H1 (cell line): ENCODE measurements at regions not wholly inside any gene's neighbourhood (a gene's known extent, or its start where the extent isn't known, plus 50 kb on each side); places are given as distances from the start of the nearest gene placed in this dataset.

ENCODE experiments used
- CTCF ChIA-PET: fragments of 300-600 bp; sonication (Branson Sonifier 250); formaldehyde crosslinking; loops from one replicate; lab custom pipeline; 2021; ENCODE audit not compliant: partially characterized antibody; lab: Charles Lee
- POLR2A ChIA-PET: fragments of 300-600 bp; sonication (Branson Sonifier 250); formaldehyde crosslinking; loops from one replicate; lab custom pipeline; 2021; ENCODE audit warnings: inconsistent platforms; ENCODE audit not compliant: partially characterized antibody; lab: Charles Lee
- DNase-seq, 2 experiments: peaks; one replicate each; pipeline versions ENCODE4 v3.0.0 to v3.0.0-alpha.2; 2010 to 2022; ENCODE audit warnings: low spot score in 2 of 2, low read depth in 1 of 2, mixed read lengths in 1 of 2
- FAIRE-seq: peaks from 2 replicates; lab custom pipeline; 2011; peaks lifted over from hg19 to GRCh38; lab: Jason Lieb, UNC
- H2AFZ ChIP-seq: 2 replicates; pipeline ENCODE4 v1.8.1; 2012; ENCODE audit warnings: low read length, inconsistent platforms
- H2AK5ac ChIP-seq: 2 replicates; pipeline ENCODE4 v1.6.1; 2013; ENCODE audit warnings: low read depth, low read length
- H2BK120ac ChIP-seq: replicated peaks from 2 replicates; pipeline ENCODE3; 2013; ENCODE audit warnings: low read depth, low read length, inconsistent platforms
- H2BK12ac ChIP-seq: 2 replicates; pipeline ENCODE4 v1.6.1; 2013; ENCODE audit warnings: low read depth, low read length
- H2BK15ac ChIP-seq: 2 replicates; pipeline ENCODE4 v1.6.1; 2013; ENCODE audit warnings: low read length
- H2BK20ac ChIP-seq: 2 replicates; pipeline ENCODE4 v1.6.1; 2013; ENCODE audit warnings: low read length
- H2BK5ac ChIP-seq: 2 replicates; pipeline ENCODE4 v1.6.1; 2013; ENCODE audit warnings: low read depth, low read length
- H3K14ac ChIP-seq: 2 replicates; pipeline ENCODE4 v1.6.1; 2013; ENCODE audit warnings: inconsistent platforms; ENCODE audit not compliant: insufficient read length
- H3K18ac ChIP-seq: 2 replicates; pipeline ENCODE4 v1.6.1; 2013; ENCODE audit warnings: low read length; ENCODE audit errors: extremely low read depth
- H3K23ac ChIP-seq: 2 replicates; pipeline ENCODE4 v1.6.1; 2013; ENCODE audit warnings: inconsistent platforms; ENCODE audit not compliant: insufficient read length
- H3K23me2 ChIP-seq: 2 replicates; pipeline ENCODE4 v1.6.1; 2013; ENCODE audit warnings: low read depth, low read length
- H3K27ac ChIP-seq: 2 replicates; pipeline ENCODE4 v1.6.1; 2011; ENCODE audit warnings: low read depth, low read length, inconsistent platforms
- H3K27me3 ChIP-seq, 4 experiments: replicated peaks in 1 of 4; 1 replicate in 1 of 4; 2 replicates in 3 of 4; pipeline versions ENCODE4 v1.6.1 to v1.8.1; 2011 to 2013; ENCODE audit warnings: low read length in 3 of 4, mild to moderate bottlenecking in 3 of 4, inconsistent platforms in 2 of 4, mixed read lengths in 2 of 4, moderate library complexity in 1 of 4; ENCODE audit not compliant: control insufficient read depth in 3 of 4, insufficient read depth in 3 of 4; ENCODE audit errors: extremely low read depth in 1 of 4
- H3K36me3 ChIP-seq, 4 experiments: 2 replicates each; pipeline versions ENCODE4 v1.6.1 to v1.8.1; 2011 to 2013; ENCODE audit warnings: mild to moderate bottlenecking in 4 of 4, low read length in 3 of 4, moderate library complexity in 2 of 4, control low read depth in 1 of 4, inconsistent platforms in 1 of 4; ENCODE audit not compliant: insufficient read depth in 4 of 4, control insufficient read depth in 2 of 4
- H3K4ac ChIP-seq: replicated peaks from 2 replicates; pipeline ENCODE3; 2013; ENCODE audit warnings: low read length, low read depth, mixed read lengths, inconsistent platforms; ENCODE audit not compliant: insufficient read length
- H3K4me1 ChIP-seq, 4 experiments: replicated peaks in 1 of 4; 1 replicate in 1 of 4; 2 replicates in 3 of 4; pipeline versions ENCODE4 v1.6.1 to v1.8.1; 2011 to 2013; ENCODE audit warnings: low read length in 3 of 4, inconsistent platforms in 2 of 4, mixed read lengths in 1 of 4; ENCODE audit not compliant: insufficient read depth in 4 of 4, control insufficient read depth in 3 of 4
- H3K4me2 ChIP-seq, 2 experiments: 2 replicates each; pipeline versions ENCODE4 v1.6.1 to v1.8.1; 2011 to 2013; ENCODE audit warnings: low read depth in 2 of 2, low read length in 2 of 2, control low read depth in 1 of 2, inconsistent platforms in 1 of 2, mild to moderate bottlenecking in 1 of 2; ENCODE audit not compliant: insufficient read depth in 1 of 2
- H3K4me3 ChIP-seq, 4 experiments: fragments of 200-600, 300-600 bp in 1 of 4; sonication (generic), shearing (Covaris generic), sonication (Bioruptor Twin) in 1 of 4; 2 replicates each; pipeline versions ENCODE4 v1.5.1 to v1.8.1; 2011 to 2016; ENCODE audit warnings: low read length in 4 of 4, low read depth in 3 of 4, control low read depth in 2 of 4, inconsistent platforms in 2 of 4, mild to moderate bottlenecking in 2 of 4, mixed read lengths in 1 of 4, moderate library complexity in 1 of 4; ENCODE audit not compliant: insufficient read depth in 2 of 4; ENCODE audit errors: extremely low read depth in 1 of 4
- H3K56ac ChIP-seq: replicated peaks from 2 replicates; pipeline ENCODE3; 2013; ENCODE audit warnings: low read depth, mild to moderate bottlenecking, mixed read lengths, low read length, inconsistent platforms; ENCODE audit not compliant: insufficient read length
- H3K79me1 ChIP-seq: 2 replicates; pipeline ENCODE4 v1.6.1; 2013; ENCODE audit warnings: low read depth, low read length, control low read depth
- H3K79me2 ChIP-seq, 2 experiments: 2 replicates each; pipeline versions ENCODE4 v1.6.1 to v1.8.1; 2012 to 2013; ENCODE audit warnings: low read length in 2 of 2, mild to moderate bottlenecking in 2 of 2, inconsistent platforms in 1 of 2; ENCODE audit not compliant: insufficient read depth in 2 of 2, control insufficient read depth in 1 of 2
- H3K9ac ChIP-seq, 4 experiments: replicated peaks in 1 of 4; 1 replicate in 1 of 4; 2 replicates in 3 of 4; pipeline versions ENCODE4 v1.6.1 to v1.8.1; 2011 to 2013; ENCODE audit warnings: low read depth in 3 of 4, low read length in 3 of 4, control low read depth in 2 of 4, mild to moderate bottlenecking in 2 of 4, moderate library complexity in 2 of 4, inconsistent platforms in 1 of 4; ENCODE audit errors: extremely low read depth in 1 of 4
- H3K9me3 ChIP-seq, 2 experiments: 2 replicates each; pipeline versions ENCODE4 v1.6.1 to v1.8.1; 2012 to 2013; ENCODE audit warnings: mild to moderate bottlenecking in 2 of 2, moderate library complexity in 2 of 2, control low read depth in 1 of 2, inconsistent platforms in 1 of 2, low read depth in 1 of 2, low read length in 1 of 2, mixed read lengths in 1 of 2; ENCODE audit not compliant: insufficient read depth in 2 of 2
- H4K20me1 ChIP-seq, 2 experiments: replicated peaks in 1 of 2; 2 replicates each; pipeline versions ENCODE3 to v1.8.1; 2011 to 2013; ENCODE audit warnings: inconsistent platforms in 2 of 2, low read length in 2 of 2, mild to moderate bottlenecking in 1 of 2; ENCODE audit not compliant: insufficient read depth in 2 of 2, control insufficient read depth in 1 of 2
- H4K5ac ChIP-seq: 2 replicates; pipeline ENCODE4 v1.6.1; 2013; ENCODE audit warnings: low read length, low read depth, mixed read lengths, inconsistent platforms; ENCODE audit not compliant: insufficient read length
- H4K8ac ChIP-seq: 2 replicates; pipeline ENCODE4 v1.8.0; 2013; ENCODE audit warnings: mild to moderate bottlenecking, moderate library complexity, low read length, inconsistent platforms; ENCODE audit not compliant: insufficient read depth; ENCODE audit errors: extremely low read depth
- H4K91ac ChIP-seq: replicated peaks from 2 replicates; pipeline ENCODE3; 2013; ENCODE audit warnings: low read length, mixed read lengths, inconsistent platforms; ENCODE audit not compliant: insufficient read length
- ATF2 ChIP-seq: IDR thresholded peaks from 2 replicates; pipeline ENCODE4 v1.6.1; 2012; ENCODE audit warnings: low read length, inconsistent platforms
- CHD1 ChIP-seq: IDR thresholded peaks from 2 replicates; pipeline ENCODE4 v1.6.1; 2012; ENCODE audit warnings: low read depth, low read length, improper control_type of control experiment
- CTCF ChIP-seq, 3 experiments: IDR thresholded peaks; 1 replicate in 2 of 3; 2 replicates in 1 of 3; pipeline versions ENCODE4 v1.5.1 to v1.6.1; 2011; ENCODE audit warnings: low read length in 3 of 3, mild to moderate bottlenecking in 3 of 3, inconsistent platforms in 2 of 3, low read depth in 1 of 3, moderate library complexity in 1 of 3; ENCODE audit not compliant: insufficient read depth in 1 of 3; ENCODE audit errors: control extremely low read depth in 1 of 3
- EZH2 ChIP-seq: fragments of 200-600 bp; sonication (generic); IDR thresholded peaks from 2 replicates; pipeline ENCODE4 v1.7.1; 2012; ENCODE audit warnings: low read depth, mild to moderate bottlenecking, moderate library complexity, low read length, inconsistent platforms; ENCODE audit not compliant: severe bottlenecking
- SIN3A ChIP-seq, 2 experiments: IDR thresholded peaks in 1 of 2; conservative IDR thresholded peaks in 1 of 2; 2 replicates each; pipeline ENCODE4 v1.6.1; 2011 to 2012; ENCODE audit warnings: low read length in 2 of 2, improper control_type of control experiment in 1 of 2, low read depth in 1 of 2, mild to moderate bottlenecking in 1 of 2
- SIRT6 ChIP-seq: IDR thresholded peaks from one replicate; pipeline ENCODE4 v1.7.1; 2012; ENCODE audit warnings: low read length, inconsistent platforms
- SP4 ChIP-seq: IDR thresholded peaks from 2 replicates; pipeline ENCODE4 v1.6.1; 2012; ENCODE audit warnings: low read length, inconsistent platforms
- SRF ChIP-seq: IDR thresholded peaks from 2 replicates; pipeline ENCODE4 v1.6.1; 2011; ENCODE audit warnings: mild to moderate bottlenecking, low read depth, low read length, moderate library complexity
- SUZ12 ChIP-seq: fragments of 200-600 bp; sonication (generic); IDR thresholded peaks from 2 replicates; pipeline ENCODE4 v1.6.1; 2012; ENCODE audit warnings: mild to moderate bottlenecking, inconsistent platforms, low read length, moderate library complexity, mixed read lengths
- ZNF274 ChIP-seq: IDR thresholded peaks from 2 replicates; pipeline ENCODE4 v1.7.0; 2012; ENCODE audit warnings: low read length, borderline replicate concordance; ENCODE audit errors: extremely low read depth
- WGBS, 2 experiments: shearing (Covaris generic) in 1 of 2; methylation state at CpG; one replicate each; pipeline versions ENCODE4 v1.1.6 to v1.1.7; 2013 to 2015; ENCODE audit warnings: low lambda C conversion rate in 2 of 2, mixed read lengths in 2 of 2, inconsistent platforms in 1 of 2, low coverage in 1 of 2, missing lambda C conversion rate in 1 of 2; ENCODE audit not compliant: insufficient replicate concordance in 2 of 2, insufficient coverage in 1 of 2, insufficient read length in 1 of 2; ENCODE audit errors: extremely low coverage in 1 of 2, missing lambda C conversion rate in 1 of 2; 5-methylcytosine and 5-hydroxymethylcytosine counted together

- Histone ChIP-seq H3K14ac (no peak overlapping the region), H3K9me3 (no peaks in the 10 kb centered on the region), H2BK15ac (no peak overlapping the region), H3K56ac (no peak overlapping the region), H3K4ac (no peak overlapping the region), H2BK12ac (no peak overlapping the region), H3K23me2 (no peaks in the 10 kb centered on the region), H2AK5ac (no peak overlapping the region), H3K4me1 (peaks cover 0 to 5% (median 1%) of the 10 kb centered on the region in 4 experiments; a peak in 3 of 7 replicates), H3K79me1 (no peaks in the 10 kb centered on the region; the same call in 1 of the 2 replicates), H3K27ac (no peak overlapping the region), H3K27me3 (no peaks in the 10 kb centered on the region), H3K79me2 (no peaks in the 10 kb centered on the region), H2AFZ (no peak overlapping the region), H3K4me3 (no peak overlapping the region), H4K20me1 (no peaks in the 10 kb centered on the region), H2BK20ac (no peak overlapping the region), H3K18ac (no peak overlapping the region), H3K4me2 (no peak overlapping the region), H2BK5ac (no peak overlapping the region), H4K8ac (no peak overlapping the region), H3K23ac (no peak overlapping the region), H3K9ac (no peak overlapping the region), H2BK120ac (no peak overlapping the region), H3K36me3 (no peaks in the 10 kb centered on the region), H4K91ac (no peak overlapping the region), H4K5ac (no peak overlapping the region)
- ChIA-PET POLR2A (no interaction called here), CTCF (interaction anchor here (1.9 to 8.7 kb wide), 3 partner anchors 64 to 88 kb away, joined by 8 to 157 read pairs (median 91); no protein-coding TSS in a partner anchor)
- WGBS, 2 experiments, result 92% methylated on average over 3 of the region's 3 CpGs; no CpG with 5 or more reads in 1 of the 2 experiments
- DNase-seq, result no peak
- FAIRE-seq, result no peak
- TF ChIP-seq SIN3A (conservative IDR thresholded peaks at IDR 0.05 in 1 of 2, IDR thresholded peaks at IDR 0.05 in 1 of 2; ENCODE audit: low read depth in 1 of 2, low read length in 2 of 2) (no peak), ATF2 (no peak), CHD1 (no peak), SRF (no peak), ZNF274 (no peak), SIRT6 (no peak), CTCF (IDR thresholded peaks at IDR 0.05; ENCODE audit: control extremely low read depth in 1 of 3, insufficient read depth in 1 of 3, low read depth in 1 of 3, low read length in 3 of 3) (no peak), SP4 (no peak), SUZ12 (no peak), EZH2 (no peak)
Measured at GRCh38 chr17:34082404-34082803, 172.7 kb upstream of the CCL2 start.
